A673 (cell line): ENCODE measurements at regions not wholly inside any gene's neighbourhood (a gene's known extent, or its start where the extent isn't known, plus 50 kb on each side); places are given as distances from the start of the nearest gene placed in this dataset.

Experiments used
- BruUV-seq: library from RNA; stranded (reverse); fragments of 400-500 nt; replicated peaks from 2 replicates; lab custom pipeline; 2021; lab: Mats Ljungman, UMichigan
- CTCF ChIA-PET: fragments of 300-600 bp; sonication (Branson Sonifier 250); formaldehyde crosslinking; loops from one replicate; lab custom pipeline; 2022; ENCODE audit warnings: antibody characterized with exemption; lab: Charles Lee
- POLR2A ChIA-PET: fragments of 300-600 bp; sonication (Branson Sonifier 250); formaldehyde crosslinking; loops from one replicate; lab custom pipeline; 2022; ENCODE audit warnings: antibody characterized with exemption; ENCODE audit not compliant: low non-redundant PET; lab: Charles Lee
- DNase-seq: peaks from one replicate; pipeline ENCODE4 v3.0.0-alpha.2; 2015; ENCODE audit warnings: low spot score
- H3K27ac ChIP-seq: fragments of 200-600 bp; sonication (generic); 2 replicates; pipeline ENCODE4 v1.5.1; 2016; ENCODE audit warnings: mixed run types, low read depth, mild to moderate bottlenecking, mixed read lengths, antibody characterized with exemption, low read length; ENCODE audit not compliant: poor library complexity, severe bottlenecking
- H3K27me3 ChIP-seq: fragments of 200-600 bp; sonication (generic); replicated peaks from 2 replicates; pipeline ENCODE4 v1.6.1; 2017; ENCODE audit warnings: mixed run types, low read depth, mild to moderate bottlenecking, mixed read lengths, antibody characterized with exemption, low read length; ENCODE audit not compliant: insufficient read depth, poor library complexity
- H3K36me3 ChIP-seq: fragments of 200-600 bp; sonication (generic); 2 replicates; pipeline ENCODE4 v1.6.1; 2016; ENCODE audit warnings: mixed run types, mild to moderate bottlenecking, mixed read lengths, antibody characterized with exemption, low read length; ENCODE audit not compliant: insufficient read depth, poor library complexity, severe bottlenecking
- H3K4me1 ChIP-seq: fragments of 200-600 bp; sonication (generic); 2 replicates; pipeline ENCODE4 v1.6.1; 2017; ENCODE audit warnings: mixed run types, mild to moderate bottlenecking, mixed read lengths, antibody characterized with exemption, low read length; ENCODE audit not compliant: insufficient read depth, poor library complexity, severe bottlenecking
- H3K4me3 ChIP-seq: fragments of 200-600 bp; sonication (generic); 2 replicates; pipeline ENCODE4 v1.5.1; 2016; ENCODE audit warnings: low read depth, mixed run types, mild to moderate bottlenecking, mixed read lengths, low read length; ENCODE audit not compliant: poor library complexity, severe bottlenecking
- H3K9me3 ChIP-seq: fragments of 200-600 bp; sonication (generic); 2 replicates; pipeline ENCODE4 v1.6.1; 2016; ENCODE audit warnings: mixed run types, low read depth, mild to moderate bottlenecking, mixed read lengths, antibody characterized with exemption, low read length; ENCODE audit not compliant: poor library complexity, severe bottlenecking
- CTCF ChIP-seq: fragments of 300-800, 200-600 bp; sonication (generic); conservative IDR thresholded peaks from 2 replicates; pipeline ENCODE4 v1.5.1; 2017; ENCODE audit warnings: low read depth, mild to moderate bottlenecking, antibody characterized with exemption, low read length, moderate library complexity, mixed read lengths
- EZH2 ChIP-seq: fragments of 200-600 bp; sonication (generic); IDR thresholded peaks from 2 replicates; pipeline ENCODE4 v1.6.1; 2017; ENCODE audit warnings: borderline replicate concordance, low read depth, mild to moderate bottlenecking, mixed read lengths, antibody characterized with exemption, low read length; ENCODE audit not compliant: poor library complexity, severe bottlenecking
- intact Hi-C: fragments of 100-400 bp; cut with micrococcal nuclease; formaldehyde crosslinking; loops from one replicate; pipeline ENCODE4 v1.10.0; 2022; ENCODE audit not compliant: unreplicated experiment

- no peak for TF ChIP-seq CTCF
- TF ChIP-seq EZH2 = no peak
- intact Hi-C loops = no loop called here
Measured at GRCh38 chr1:147076442-147076841, 95.8 kb downstream of the PRKAB2 start.

GRCh38 chr1:147072482-147073432 lies 99.5 kb downstream of the PRKAB2 start:
- H3K27ac ChIP-seq = no peak overlapping the region
- TF ChIP-seq CTCF = no peak
- peak; percentile 31 for TF ChIP-seq EZH2
- no peaks in the 10 kb centered on the region for H3K4me1 ChIP-seq
- H3K27me3 ChIP-seq = peaks cover 39% of the 10 kb centered on the region
- POLR2A ChIA-PET = no interaction called here
- no peaks in the 10 kb centered on the region for H3K36me3 ChIP-seq
- no TSS peak for BruUV-seq
- no peak overlapping the region for H3K4me3 ChIP-seq
- CTCF ChIA-PET = interaction anchor here (0.5 to 0.6 kb wide), 2 partner anchors 12 to 23 kb away, joined by 3 to 7 read pairs; no protein-coding TSS in a partner anchor
- intact Hi-C loops = no loop called here
- no peaks in the 10 kb centered on the region for H3K9me3 ChIP-seq
- peak; percentile 27 for DNase-seq

More at GRCh38 chr1:147076442-147076841, 95.8 kb downstream of the PRKAB2 start:
- no peak overlapping the region for H3K4me3 ChIP-seq
- BruUV-seq = no TSS peak
- no peaks in the 10 kb centered on the region for H3K9me3 ChIP-seq
- H3K27me3 ChIP-seq = peaks cover 32% of the 10 kb centered on the region
- ChIA-PET POLR2A (no interaction called here), CTCF (no interaction called here)
- H3K27ac ChIP-seq = no peak overlapping the region
- no peaks in the 10 kb centered on the region for H3K4me1 ChIP-seq
- DNase-seq = no peak
- H3K36me3 ChIP-seq = no peaks in the 10 kb centered on the region

- TF ChIP-seq EZH2 = no peak
- TF ChIP-seq CTCF = no peak
- H3K36me3 ChIP-seq = no peaks in the 10 kb centered on the region
- ChIA-PET CTCF (no interaction called here), POLR2A (no interaction called here)
- no peak overlapping the region for H3K27ac ChIP-seq
- DNase-seq = no peak
- H3K27me3 ChIP-seq = peaks cover 39% of the 10 kb centered on the region
- no peaks in the 10 kb centered on the region for H3K9me3 ChIP-seq
- no peaks in the 10 kb centered on the region for H3K4me1 ChIP-seq
- no peak overlapping the region for H3K4me3 ChIP-seq
- no TSS peak for BruUV-seq
- intact Hi-C loops = no loop called here
Measured at GRCh38 chr1:147071142-147071541, 101.1 kb downstream of the PRKAB2 start.
